Suprapubic skin (tissue), 4 donors: ENCODE measurements at regions not wholly inside any gene's neighbourhood (a gene's known extent, or its start where the extent isn't known, plus 50 kb on each side); places are given as distances from the start of the nearest gene placed in this dataset.

ENCODE experiments used
- DNase-seq, 2 donors: peaks; one replicate each; pipeline ENCODE4 v3.0.0-alpha.2; 2019; ENCODE audit warnings: low spot score in 2 of 2
- H3K27ac ChIP-seq: fragments of 200-600 bp; sonication (generic); one replicate; pipeline ENCODE4 v1.5.1; 2019
- H3K27me3 ChIP-seq: fragments of 200-600 bp; sonication (generic); one replicate; pipeline ENCODE4 v1.5.1; 2019
- H3K36me3 ChIP-seq: fragments of 200-600 bp; sonication (generic); one replicate; pipeline ENCODE4 v1.5.1; 2019
- H3K4me1 ChIP-seq: fragments of 200-600 bp; sonication (generic); one replicate; pipeline ENCODE4 v1.5.1; 2019
- H3K4me3 ChIP-seq: fragments of 200-600 bp; sonication (generic); one replicate; pipeline ENCODE4 v1.5.1; 2019; ENCODE audit warnings: mild to moderate bottlenecking
- H3K9me3 ChIP-seq: fragments of 200-600 bp; sonication (generic); one replicate; pipeline ENCODE4 v1.5.1; 2019
- EP300 ChIP-seq: sonication (generic); formaldehyde crosslinking; IDR thresholded peaks from one replicate; pipeline ENCODE4 v1.6.1; 2017; ENCODE audit warnings: antibody characterized with exemption
- POLR2A ChIP-seq, 2 donors: fragments of 450-650 bp; IDR thresholded peaks; one replicate each; pipeline ENCODE4 v1.6.1; 2017; ENCODE audit warnings: antibody characterized with exemption in 2 of 2, mild to moderate bottlenecking in 2 of 2, moderate library complexity in 2 of 2
- POLR2AphosphoS5 ChIP-seq, 3 donors: sonication (generic); formaldehyde crosslinking; IDR thresholded peaks; one replicate each; pipeline ENCODE4 v1.6.1; 2017; ENCODE audit warnings: antibody characterized with exemption in 3 of 3
- whole genome bisulfite sequencing: methylation state at CpG from one replicate; pipeline ENCODE4 v1.1.5; 2018; 5-methylcytosine and 5-hydroxymethylcytosine counted together
- TF ChIP-seq, protein P1 (sequence below), 2 donors: fragments of 200-600 bp in 1 of 2; fragments of 450-650 bp in 1 of 2; sonication (generic) in 1 of 2; IDR thresholded peaks; one replicate each; pipeline ENCODE4 v1.5.1; 2016 to 2019; ENCODE audit warnings: antibody characterized with exemption in 2 of 2, mild to moderate bottlenecking in 1 of 2, moderate library complexity in 1 of 2

DNA sequence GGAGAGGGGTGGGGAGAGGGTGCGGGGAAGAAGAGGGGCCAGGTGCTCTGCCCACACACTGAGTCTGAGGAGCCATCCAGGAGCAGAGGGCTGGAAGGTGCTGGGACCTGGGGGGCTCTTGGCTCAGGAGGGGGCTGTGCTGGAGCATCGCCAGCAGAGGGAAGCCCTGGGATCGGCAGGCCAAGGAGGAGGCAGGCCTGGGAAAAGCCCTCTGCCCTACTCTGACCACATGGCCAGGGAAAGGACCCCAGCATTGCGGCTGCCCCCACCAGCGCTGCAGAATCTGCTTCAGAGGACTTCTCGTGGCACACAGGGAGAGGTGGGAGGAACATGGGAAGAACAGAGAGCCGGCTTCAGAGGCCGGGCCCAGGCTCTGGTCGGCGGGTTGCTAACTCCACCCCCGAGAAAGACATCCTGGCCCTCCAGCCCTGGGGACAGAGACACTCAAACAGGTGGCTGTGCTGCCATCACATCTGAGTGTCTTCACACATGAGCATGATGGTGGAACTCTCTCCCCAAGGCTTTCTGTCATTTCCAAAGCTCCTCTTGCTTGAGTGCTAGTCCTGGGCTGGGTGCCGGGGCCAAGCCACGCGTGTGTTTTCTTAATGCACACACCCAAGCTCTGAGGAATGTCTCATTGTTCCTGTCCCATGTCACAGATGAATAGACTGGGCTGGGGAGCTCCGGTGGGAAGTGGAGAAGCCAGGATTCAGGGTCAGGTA, 1378.0 kb downstream of the BRD1 start:
- 75% methylated on average over 13 of the region's 15 CpGs for WGBS
- Histone ChIP-seq H3K27me3 (peaks cover 21% of the 10 kb centered on the region), H3K4me1 (no peaks in the 10 kb centered on the region), H3K9me3 (no peaks in the 10 kb centered on the region), H3K4me3 (no peak overlapping the region), H3K27ac (no peak overlapping the region), H3K36me3 (no peaks in the 10 kb centered on the region)
- DNase-seq = peak in 1 of 2 donors; percentile 50
- TF ChIP-seq POLR2AphosphoS5 (IDR thresholded peaks at IDR 0.05) (no peak), POLR2A (IDR thresholded peaks at IDR 0.05) (no peak), EP300 (no peak)
- TF ChIP-seq, protein P1, sequence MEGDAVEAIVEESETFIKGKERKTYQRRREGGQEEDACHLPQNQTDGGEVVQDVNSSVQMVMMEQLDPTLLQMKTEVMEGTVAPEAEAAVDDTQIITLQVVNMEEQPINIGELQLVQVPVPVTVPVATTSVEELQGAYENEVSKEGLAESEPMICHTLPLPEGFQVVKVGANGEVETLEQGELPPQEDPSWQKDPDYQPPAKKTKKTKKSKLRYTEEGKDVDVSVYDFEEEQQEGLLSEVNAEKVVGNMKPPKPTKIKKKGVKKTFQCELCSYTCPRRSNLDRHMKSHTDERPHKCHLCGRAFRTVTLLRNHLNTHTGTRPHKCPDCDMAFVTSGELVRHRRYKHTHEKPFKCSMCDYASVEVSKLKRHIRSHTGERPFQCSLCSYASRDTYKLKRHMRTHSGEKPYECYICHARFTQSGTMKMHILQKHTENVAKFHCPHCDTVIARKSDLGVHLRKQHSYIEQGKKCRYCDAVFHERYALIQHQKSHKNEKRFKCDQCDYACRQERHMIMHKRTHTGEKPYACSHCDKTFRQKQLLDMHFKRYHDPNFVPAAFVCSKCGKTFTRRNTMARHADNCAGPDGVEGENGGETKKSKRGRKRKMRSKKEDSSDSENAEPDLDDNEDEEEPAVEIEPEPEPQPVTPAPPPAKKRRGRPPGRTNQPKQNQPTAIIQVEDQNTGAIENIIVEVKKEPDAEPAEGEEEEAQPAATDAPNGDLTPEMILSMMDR (IDR thresholded peaks at IDR 0.05) = no peak

DNA sequence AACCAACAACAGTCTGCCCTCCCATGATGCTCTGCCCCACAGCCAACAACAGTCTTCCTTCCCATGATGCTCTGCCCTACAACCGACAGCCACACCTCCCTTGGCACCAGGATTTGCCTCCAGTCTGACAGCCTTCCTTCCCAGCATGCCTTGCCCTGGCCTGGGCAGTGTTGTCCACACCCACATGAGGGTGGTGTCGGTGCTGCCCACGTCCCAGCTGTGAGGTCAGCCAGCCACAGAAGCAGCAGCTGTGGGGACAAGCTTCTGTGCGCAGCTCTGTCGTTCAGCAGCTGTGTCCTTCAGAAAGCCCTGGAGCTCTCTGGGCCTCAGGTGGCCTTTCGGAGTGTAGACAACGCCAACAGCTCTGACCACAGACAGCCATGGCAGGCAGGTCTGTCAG, 1378.9 kb downstream of the BRD1 start:
- DNase-seq = peak in 1 of 2 donors; percentile 18
- TF ChIP-seq, protein P1 (IDR thresholded peaks at IDR 0.05) = no peak
- no peak for TF ChIP-seq POLR2A (IDR thresholded peaks at IDR 0.05)
- no peak for TF ChIP-seq POLR2AphosphoS5 (IDR thresholded peaks at IDR 0.05)
- no peak for TF ChIP-seq EP300
- Histone ChIP-seq H3K4me3 (no peak overlapping the region), H3K27ac (no peak overlapping the region), H3K36me3 (no peaks in the 10 kb centered on the region), H3K4me1 (no peaks in the 10 kb centered on the region), H3K27me3 (peaks cover 21% of the 10 kb centered on the region), H3K9me3 (no peaks in the 10 kb centered on the region)
- 79% methylated on average over 4 of the region's 7 CpGs for WGBS

DNA sequence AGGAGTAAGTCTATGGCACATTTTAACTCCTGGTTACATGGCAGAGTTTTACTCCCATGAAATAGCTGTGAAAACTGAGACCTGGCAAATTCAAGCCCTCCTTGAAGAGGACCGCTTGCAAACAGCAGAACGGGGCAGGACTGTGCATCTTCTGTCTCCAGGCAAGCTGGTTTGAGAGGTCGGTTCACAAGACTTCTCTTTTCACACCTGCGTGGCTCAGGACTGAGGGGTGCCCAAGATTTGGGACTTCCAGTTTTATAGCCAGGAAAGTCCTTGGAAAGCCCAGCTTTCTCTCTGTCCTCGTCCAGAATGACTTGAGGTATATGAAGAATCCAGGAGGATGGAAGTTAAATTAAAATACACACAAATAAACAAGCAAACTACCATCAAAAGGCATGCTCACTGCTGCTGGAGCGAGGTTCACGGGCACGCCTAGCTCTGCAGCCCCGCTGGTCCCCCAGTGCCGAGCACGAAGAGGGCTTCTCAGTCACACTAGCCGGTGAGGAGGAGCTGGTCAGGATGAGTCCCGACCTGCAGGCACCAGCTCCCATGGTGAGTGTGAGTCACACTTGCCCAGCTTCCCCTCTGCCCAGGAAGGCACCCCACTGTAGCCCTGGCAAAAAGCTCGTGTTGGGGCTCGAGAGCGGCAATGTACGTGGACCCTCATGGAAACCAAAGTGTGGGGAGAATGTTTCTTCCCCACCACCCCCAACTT, 1382.4 kb downstream of the BRD1 start:
- WGBS = 77% methylated on average over 17 of the region's 17 CpGs
- Histone ChIP-seq H3K27me3 (peaks cover 18% of the 10 kb centered on the region), H3K4me3 (no peak overlapping the region), H3K27ac (no peak overlapping the region), H3K4me1 (no peaks in the 10 kb centered on the region), H3K36me3 (no peaks in the 10 kb centered on the region), H3K9me3 (no peaks in the 10 kb centered on the region)
- no peak for DNase-seq
- TF ChIP-seq POLR2A (IDR thresholded peaks at IDR 0.05) (no peak), EP300 (no peak), POLR2AphosphoS5 (IDR thresholded peaks at IDR 0.05) (no peak)
- TF ChIP-seq, protein P1 (IDR thresholded peaks at IDR 0.05) = no peak

DNA sequence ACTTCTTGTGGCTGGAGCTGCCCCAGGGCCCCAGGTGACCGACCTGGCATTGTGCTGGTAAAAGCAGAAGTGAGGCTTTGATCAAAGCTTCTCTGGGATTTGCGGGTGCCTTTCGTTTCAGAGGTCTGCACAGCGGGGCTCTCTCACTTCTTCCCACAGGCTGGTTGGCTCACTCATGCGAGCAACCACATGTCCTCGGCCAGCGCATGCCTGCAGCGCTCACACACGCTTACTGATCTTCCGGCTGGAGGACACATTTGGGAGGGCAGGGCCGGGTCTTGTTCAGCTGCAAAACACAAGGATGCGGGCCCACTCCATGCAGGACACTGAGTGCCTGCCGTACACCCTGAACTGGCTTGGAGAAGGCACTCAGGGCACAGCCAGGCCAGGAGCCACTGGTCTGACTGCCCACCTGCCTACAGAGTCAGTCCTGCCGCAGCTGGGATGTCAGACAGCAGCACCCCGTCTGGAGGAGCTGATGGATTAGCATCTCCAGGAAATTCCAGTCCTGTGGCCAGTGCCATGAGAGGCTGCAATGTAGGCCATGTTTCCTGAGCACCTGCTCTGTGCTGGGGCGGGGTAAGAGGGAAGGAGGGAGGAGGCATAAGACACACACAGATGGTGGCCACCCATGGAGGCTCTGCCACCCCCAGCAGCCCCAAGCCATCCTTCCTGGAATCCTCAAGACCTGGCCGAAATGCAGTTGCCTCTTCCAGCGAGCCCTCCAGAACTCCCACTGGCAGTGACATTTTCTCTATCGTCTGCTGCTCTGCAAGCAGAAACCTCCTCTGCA, 1383.2 kb downstream of the BRD1 start:
- no peak for DNase-seq
- H3K36me3 ChIP-seq = no peaks in the 10 kb centered on the region
- no peak overlapping the region for H3K27ac ChIP-seq
- 59% methylated on average over 6 of the region's 19 CpGs for WGBS
- no peaks in the 10 kb centered on the region for H3K4me1 ChIP-seq
- TF ChIP-seq, protein P1 (IDR thresholded peaks at IDR 0.05) = no peak
- TF ChIP-seq EP300 (no peak), POLR2A (IDR thresholded peaks at IDR 0.05) (no peak), POLR2AphosphoS5 (IDR thresholded peaks at IDR 0.05) (no peak)
- no peak overlapping the region for H3K4me3 ChIP-seq
- H3K9me3 ChIP-seq = no peaks in the 10 kb centered on the region
- peaks cover 16% of the 10 kb centered on the region for H3K27me3 ChIP-seq

DNA sequence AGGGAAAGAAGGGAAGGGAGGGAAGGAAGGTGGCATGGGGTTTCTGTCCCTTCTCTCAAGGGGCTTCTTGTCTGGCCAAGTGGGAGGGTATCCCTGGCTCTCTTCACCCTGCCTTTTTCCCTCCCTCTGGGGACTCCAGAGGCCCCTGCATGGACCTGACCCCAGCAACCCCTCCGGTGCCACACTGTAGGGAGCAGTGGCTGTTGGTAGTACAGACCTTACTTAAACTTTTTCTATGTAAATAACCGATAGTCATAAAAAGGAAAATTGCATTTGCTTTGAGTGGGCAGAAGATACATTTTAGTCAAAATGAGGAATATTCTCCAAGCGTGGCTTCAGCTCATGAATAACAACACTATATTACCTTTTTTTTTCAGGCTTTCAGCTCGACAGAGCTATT, 1384.0 kb downstream of the BRD1 start:
- H3K27me3 ChIP-seq = peaks cover 9% of the 10 kb centered on the region
- no peak overlapping the region for H3K4me3 ChIP-seq
- DNase-seq = no peak
- no peaks in the 10 kb centered on the region for H3K9me3 ChIP-seq
- no peaks in the 10 kb centered on the region for H3K36me3 ChIP-seq
- no peak overlapping the region for H3K27ac ChIP-seq
- 86% methylated on average over 4 of the region's 4 CpGs for WGBS
- TF ChIP-seq EP300 = no peak
- no peak for TF ChIP-seq POLR2A (IDR thresholded peaks at IDR 0.05)
- TF ChIP-seq, protein P1 (IDR thresholded peaks at IDR 0.05) = no peak
- no peak for TF ChIP-seq POLR2AphosphoS5 (IDR thresholded peaks at IDR 0.05)
- no peaks in the 10 kb centered on the region for H3K4me1 ChIP-seq
